HEK293 (cell line): ENCODE measurements at regions not wholly inside any gene's neighbourhood (a gene's known extent, or its start where the extent isn't known, plus 50 kb on each side); places are given as distances from the start of the nearest gene placed in this dataset.
A peak's percentile ranks its signal among the peaks of the same experiment; 100 is the strongest.

Experiments used
- CTCF ChIA-PET: fragments of 350-600 bp; formaldehyde crosslinking; extraction: SDS; loops from one replicate; lab custom pipeline; 2021; ENCODE audit warnings: antibody characterized with exemption; lab: Yijun Ruan, JAX
- POLR2A ChIA-PET: fragments of 300-600 bp; formaldehyde crosslinking; extraction: SDS; loops from one replicate; lab custom pipeline; 2020; ENCODE audit warnings: antibody characterized with exemption, inconsistent platforms; lab: Yijun Ruan, JAX
- H3K27ac ChIP-seq: fragments of 200-500 bp; sonication (Bioruptor generic); 2 replicates; pipeline ENCODE4 v1.5.1; 2014; ENCODE audit warnings: low read depth, low read length, control low read depth, inconsistent platforms; ENCODE audit errors: extremely low read depth
- H3K36me3 ChIP-seq, 2 experiments: fragments of 200-500 bp in 1 of 2; sonication (Bioruptor generic) in 1 of 2; 1 replicate in 1 of 2; 2 replicates in 1 of 2; pipeline ENCODE4 v1.5.1; 2014 to 2017; ENCODE audit warnings: inconsistent platforms in 2 of 2, low read length in 2 of 2; ENCODE audit not compliant: control insufficient read depth in 2 of 2, insufficient read depth in 1 of 2
- H3K4me1 ChIP-seq: fragments of 200-500 bp; sonication (Bioruptor generic); 2 replicates; pipeline ENCODE4 v1.5.1; 2014; ENCODE audit warnings: mild to moderate bottlenecking, low read length, inconsistent platforms; ENCODE audit not compliant: control insufficient read depth, insufficient read depth
- H3K4me3 ChIP-seq: 2 replicates; pipeline ENCODE4 v1.5.1; 2011; ENCODE audit warnings: low read depth, mild to moderate bottlenecking, control low read depth, low read length, moderate library complexity
- H3K9me3 ChIP-seq: fragments of 200-500 bp; sonication (Bioruptor generic); 2 replicates; pipeline ENCODE4 v1.5.1; 2014; ENCODE audit warnings: low read depth, low read length, inconsistent platforms; ENCODE audit not compliant: control insufficient read depth, insufficient read depth
- AEBP2 ChIP-seq: fragments of 450-650 bp; formaldehyde crosslinking; IDR thresholded peaks from 2 replicates; pipeline ENCODE4 v1.5.1; 2016; ENCODE audit warnings: missing biosample characterization, missing genetic modification characterization, borderline replicate concordance
- FEZF1 ChIP-seq: fragments of 450-650 bp; formaldehyde crosslinking; IDR thresholded peaks from 2 replicates; pipeline ENCODE4 v1.5.1; 2016; ENCODE audit warnings: missing biosample characterization, missing genetic modification characterization
- KLF10 ChIP-seq: fragments of 450-650 bp; IDR thresholded peaks from 2 replicates; pipeline ENCODE4 v1.5.1; 2018; ENCODE audit warnings: missing biosample characterization, mild to moderate bottlenecking, missing genetic modification characterization
- PRDM6 ChIP-seq: fragments of 450-650 bp; formaldehyde crosslinking; IDR thresholded peaks from 2 replicates; pipeline ENCODE4 v1.5.1; 2017; ENCODE audit warnings: missing biosample characterization, missing genetic modification characterization
- REPIN1 ChIP-seq: fragments of 450-650 bp; formaldehyde crosslinking; IDR thresholded peaks from 2 replicates; pipeline ENCODE4 v1.5.1; 2017; ENCODE audit warnings: missing biosample characterization, missing genetic modification characterization, low read depth
- TSHZ1 ChIP-seq: fragments of 450-650 bp; formaldehyde crosslinking; IDR thresholded peaks from 2 replicates; pipeline ENCODE4 v1.5.1; 2016; ENCODE audit warnings: missing biosample characterization, missing genetic modification characterization, borderline replicate concordance
- ZNF146 ChIP-seq: fragments of 450-650 bp; formaldehyde crosslinking; IDR thresholded peaks from 2 replicates; pipeline ENCODE4 v1.5.1; 2016; ENCODE audit warnings: missing biosample characterization, missing genetic modification characterization
- ZNF335 ChIP-seq: fragments of 450-650 bp; formaldehyde crosslinking; conservative IDR thresholded peaks from 2 replicates; pipeline ENCODE4 v1.5.1; 2016; ENCODE audit warnings: missing biosample characterization, missing genetic modification characterization
- ZNF391 ChIP-seq: fragments of 450-650 bp; formaldehyde crosslinking; IDR thresholded peaks from 2 replicates; pipeline ENCODE4 v1.5.1; 2016; ENCODE audit warnings: low read depth, missing biosample characterization, missing genetic modification characterization, borderline replicate concordance
- ZNF473 ChIP-seq: fragments of 450-650 bp; formaldehyde crosslinking; IDR thresholded peaks from 2 replicates; pipeline ENCODE4 v1.5.1; 2017; ENCODE audit warnings: missing biosample characterization, missing genetic modification characterization
- ZNF623 ChIP-seq: fragments of 450-650 bp; formaldehyde crosslinking; IDR thresholded peaks from 2 replicates; pipeline ENCODE4 v1.5.1; 2016; ENCODE audit warnings: missing biosample characterization, missing genetic modification characterization
- ZNF629 ChIP-seq: fragments of 450-650 bp; formaldehyde crosslinking; IDR thresholded peaks from 2 replicates; pipeline ENCODE4 v1.5.1; 2017; ENCODE audit warnings: missing biosample characterization, missing genetic modification characterization
- TF ChIP-seq, protein P1 (sequence below): fragments of 450-650 bp; formaldehyde crosslinking; IDR thresholded peaks from 2 replicates; pipeline ENCODE4 v1.5.1; 2016; ENCODE audit warnings: missing biosample characterization, missing genetic modification characterization
- TF ChIP-seq, protein P2 (sequence below): fragments of 450-650 bp; formaldehyde crosslinking; IDR thresholded peaks from 2 replicates; pipeline ENCODE4 v1.5.1; 2016; ENCODE audit warnings: missing biosample characterization, missing genetic modification characterization
- TF ChIP-seq, protein P3 (sequence below): fragments of 450-650 bp; formaldehyde crosslinking; IDR thresholded peaks from 2 replicates; pipeline ENCODE4 v1.5.1; 2016; ENCODE audit warnings: missing biosample characterization, missing genetic modification characterization

- ChIA-PET POLR2A (no interaction called here), CTCF (interaction anchor here (0.5 to 1.8 kb wide), 16 partner anchors 12 to 1319 kb away, joined by 3 to 6 read pairs (median 4); no protein-coding TSS in a partner anchor)
- Histone ChIP-seq H3K4me3 (no peak overlapping the region), H3K4me1 (no peaks in the 10 kb centered on the region), H3K27ac (no peak overlapping the region), H3K9me3 (no peaks in the 10 kb centered on the region), H3K36me3 (no peaks in the 10 kb centered on the region)
- TF ChIP-seq, protein P1, sequence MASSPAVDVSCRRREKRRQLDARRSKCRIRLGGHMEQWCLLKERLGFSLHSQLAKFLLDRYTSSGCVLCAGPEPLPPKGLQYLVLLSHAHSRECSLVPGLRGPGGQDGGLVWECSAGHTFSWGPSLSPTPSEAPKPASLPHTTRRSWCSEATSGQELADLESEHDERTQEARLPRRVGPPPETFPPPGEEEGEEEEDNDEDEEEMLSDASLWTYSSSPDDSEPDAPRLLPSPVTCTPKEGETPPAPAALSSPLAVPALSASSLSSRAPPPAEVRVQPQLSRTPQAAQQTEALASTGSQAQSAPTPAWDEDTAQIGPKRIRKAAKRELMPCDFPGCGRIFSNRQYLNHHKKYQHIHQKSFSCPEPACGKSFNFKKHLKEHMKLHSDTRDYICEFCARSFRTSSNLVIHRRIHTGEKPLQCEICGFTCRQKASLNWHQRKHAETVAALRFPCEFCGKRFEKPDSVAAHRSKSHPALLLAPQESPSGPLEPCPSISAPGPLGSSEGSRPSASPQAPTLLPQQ (tag by site-specific recombination), result 0 out of 2 replicates have a peak, but pooled peaks have one; percentile 49
- no peak for TF ChIP-seq REPIN1 (tag by site-specific recombination)
- no peak for TF ChIP-seq ZNF391 (tag by site-specific recombination)
- TF ChIP-seq, protein P2, sequence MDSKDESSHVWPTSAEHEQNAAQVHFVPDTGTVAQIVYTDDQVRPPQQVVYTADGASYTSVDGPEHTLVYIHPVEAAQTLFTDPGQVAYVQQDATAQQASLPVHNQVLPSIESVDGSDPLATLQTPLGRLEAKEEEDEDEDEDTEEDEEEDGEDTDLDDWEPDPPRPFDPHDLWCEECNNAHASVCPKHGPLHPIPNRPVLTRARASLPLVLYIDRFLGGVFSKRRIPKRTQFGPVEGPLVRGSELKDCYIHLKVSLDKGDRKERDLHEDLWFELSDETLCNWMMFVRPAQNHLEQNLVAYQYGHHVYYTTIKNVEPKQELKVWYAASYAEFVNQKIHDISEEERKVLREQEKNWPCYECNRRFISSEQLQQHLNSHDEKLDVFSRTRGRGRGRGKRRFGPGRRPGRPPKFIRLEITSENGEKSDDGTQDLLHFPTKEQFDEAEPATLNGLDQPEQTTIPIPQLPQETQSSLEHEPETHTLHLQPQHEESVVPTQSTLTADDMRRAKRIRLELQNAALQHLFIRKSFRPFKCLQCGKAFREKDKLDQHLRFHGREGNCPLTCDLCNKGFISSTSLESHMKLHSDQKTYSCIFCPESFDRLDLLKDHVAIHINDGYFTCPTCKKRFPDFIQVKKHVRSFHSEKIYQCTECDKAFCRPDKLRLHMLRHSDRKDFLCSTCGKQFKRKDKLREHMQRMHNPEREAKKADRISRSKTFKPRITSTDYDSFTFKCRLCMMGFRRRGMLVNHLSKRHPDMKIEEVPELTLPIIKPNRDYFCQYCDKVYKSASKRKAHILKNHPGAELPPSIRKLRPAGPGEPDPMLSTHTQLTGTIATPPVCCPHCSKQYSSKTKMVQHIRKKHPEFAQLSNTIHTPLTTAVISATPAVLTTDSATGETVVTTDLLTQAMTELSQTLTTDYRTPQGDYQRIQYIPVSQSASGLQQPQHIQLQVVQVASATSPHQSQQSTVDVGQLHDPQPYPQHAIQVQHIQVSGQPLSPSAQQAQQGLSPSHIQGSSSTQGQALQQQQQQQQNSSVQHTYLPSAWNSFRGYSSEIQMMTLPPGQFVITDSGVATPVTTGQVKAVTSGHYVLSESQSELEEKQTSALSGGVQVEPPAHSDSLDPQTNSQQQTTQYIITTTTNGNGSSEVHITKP (tag by site-specific recombination), result 0 out of 2 replicates have a peak, but pooled peaks have one; percentile 25
- TF ChIP-seq, protein P3, sequence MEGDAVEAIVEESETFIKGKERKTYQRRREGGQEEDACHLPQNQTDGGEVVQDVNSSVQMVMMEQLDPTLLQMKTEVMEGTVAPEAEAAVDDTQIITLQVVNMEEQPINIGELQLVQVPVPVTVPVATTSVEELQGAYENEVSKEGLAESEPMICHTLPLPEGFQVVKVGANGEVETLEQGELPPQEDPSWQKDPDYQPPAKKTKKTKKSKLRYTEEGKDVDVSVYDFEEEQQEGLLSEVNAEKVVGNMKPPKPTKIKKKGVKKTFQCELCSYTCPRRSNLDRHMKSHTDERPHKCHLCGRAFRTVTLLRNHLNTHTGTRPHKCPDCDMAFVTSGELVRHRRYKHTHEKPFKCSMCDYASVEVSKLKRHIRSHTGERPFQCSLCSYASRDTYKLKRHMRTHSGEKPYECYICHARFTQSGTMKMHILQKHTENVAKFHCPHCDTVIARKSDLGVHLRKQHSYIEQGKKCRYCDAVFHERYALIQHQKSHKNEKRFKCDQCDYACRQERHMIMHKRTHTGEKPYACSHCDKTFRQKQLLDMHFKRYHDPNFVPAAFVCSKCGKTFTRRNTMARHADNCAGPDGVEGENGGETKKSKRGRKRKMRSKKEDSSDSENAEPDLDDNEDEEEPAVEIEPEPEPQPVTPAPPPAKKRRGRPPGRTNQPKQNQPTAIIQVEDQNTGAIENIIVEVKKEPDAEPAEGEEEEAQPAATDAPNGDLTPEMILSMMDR, result peak; percentile 14; the same call in 1 of the 2 replicates
- TF ChIP-seq ZNF146 (tag by site-specific recombination), result no peak
Observed at GRCh38 chr6:125546841-125547251, 202.6 kb upstream of the HEY2 start.

GRCh38 chr6:125547381-125547780 is 202.1 kb upstream of the HEY2 start:
- H3K9me3 ChIP-seq, result no peaks in the 10 kb centered on the region
- CTCF ChIA-PET, result interaction anchor here (0.5 to 1.8 kb wide), 13 partner anchors 13 to 675 kb away, joined by 3 to 6 read pairs (median 3); no protein-coding TSS in a partner anchor
- H3K4me3 ChIP-seq, result no peak overlapping the region
- H3K27ac ChIP-seq, result no peak overlapping the region
- POLR2A ChIA-PET, result interaction anchor here (0.6 kb wide), 1 partner anchor 429 kb away, joined by 4 read pairs; no protein-coding TSS in a partner anchor
- no peak for TF ChIP-seq KLF10
- TF ChIP-seq PRDM6 (tag by site-specific recombination), result 0 out of 2 replicates have a peak, but pooled peaks have one; percentile 28
- no peaks in the 10 kb centered on the region for H3K36me3 ChIP-seq
- no peaks in the 10 kb centered on the region for H3K4me1 ChIP-seq

DNA sequence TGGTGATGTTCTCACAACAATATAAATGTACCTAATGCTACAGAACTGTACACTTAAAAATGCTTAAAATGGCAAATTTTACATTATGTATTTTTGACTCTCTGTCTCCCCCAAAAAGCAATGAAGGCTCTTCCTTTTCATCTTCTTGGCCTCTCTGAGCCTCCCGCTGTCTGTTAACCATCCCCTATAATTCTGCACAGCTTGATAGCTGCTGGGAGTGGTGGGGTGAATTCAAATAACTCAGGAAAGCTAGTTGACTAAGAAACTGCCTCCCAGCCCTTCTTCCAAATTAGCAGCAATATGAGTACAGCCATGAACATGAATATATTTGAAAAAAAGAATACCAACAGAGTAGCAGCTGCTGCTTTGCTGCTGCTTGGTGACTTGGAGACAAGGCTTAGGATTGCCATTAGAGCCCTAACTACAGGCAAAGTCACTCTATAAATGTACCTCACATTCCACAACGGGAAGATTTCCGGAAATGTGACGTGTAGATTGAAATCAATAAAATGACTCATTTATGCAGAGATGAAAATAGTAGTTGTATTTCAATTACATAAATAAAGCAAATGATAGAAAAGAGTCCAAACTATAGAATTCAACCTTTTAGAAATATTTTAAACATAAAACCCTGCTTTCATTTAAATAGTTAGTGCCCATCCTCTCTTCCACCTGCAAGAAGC is 200.1 kb upstream of the HEY2 start:
- H3K4me3 ChIP-seq, result no peak overlapping the region
- POLR2A ChIA-PET, result no interaction called here
- TF ChIP-seq ZNF623 (no peak), AEBP2 (tag by site-specific recombination) (no peak), FEZF1 (no peak), ZNF629 (tag by site-specific recombination) (no peak), ZNF335 (tag by site-specific recombination) (no peak; the same call in 1 of the 2 replicates), ZNF146 (tag by site-specific recombination) (no peak), ZNF473 (tag by site-specific recombination) (no peak), TSHZ1 (tag by site-specific recombination) (no peak)

More for the DNA sequence above, 200.1 kb upstream of the HEY2 start:
- CTCF ChIA-PET, result no interaction called here
- Histone ChIP-seq H3K27ac (no peak overlapping the region), H3K36me3 (no peaks in the 10 kb centered on the region), H3K9me3 (no peaks in the 10 kb centered on the region), H3K4me1 (no peaks in the 10 kb centered on the region)
